AG04450 (cell line): ENCODE measurements at regions not wholly inside any gene's neighbourhood (a gene's known extent, or its start where the extent isn't known, plus 50 kb on each side); places are given as distances from the start of the nearest gene placed in this dataset.

Source experiments
- CTCF ChIA-PET: fragments of 300-600, 350-600 bp; formaldehyde crosslinking; extraction: SDS; loops from one replicate; lab custom pipeline; 2022; ENCODE audit warnings: antibody characterized with exemption, inconsistent platforms; lab: Charles Lee
- POLR2A ChIA-PET: fragments of 350-600 bp; formaldehyde crosslinking; extraction: SDS; loops from one replicate; lab custom pipeline; 2021; ENCODE audit warnings: antibody characterized with exemption, inconsistent platforms; lab: Yijun Ruan, JAX
- DNase-seq: peaks from one replicate; pipeline ENCODE4 v3.0.0-alpha.2; 2011; ENCODE audit warnings: low read depth, low spot score
- H3K27ac ChIP-seq: one replicate; pipeline ENCODE4 v1.5.1; 2012; ENCODE audit warnings: low read depth, low read length, control low read depth
- H3K27me3 ChIP-seq: one replicate; pipeline ENCODE4 v1.6.0; 2012; ENCODE audit warnings: low read length; ENCODE audit not compliant: control insufficient read depth, insufficient read depth
- H3K4me3 ChIP-seq: 2 replicates; pipeline ENCODE4 v1.5.1; 2011; ENCODE audit warnings: mild to moderate bottlenecking, low read depth, low read length, control low read depth
- H3K9me3 ChIP-seq: 2 replicates; pipeline ENCODE4 v1.5.1; 2012; ENCODE audit warnings: low read length; ENCODE audit not compliant: control insufficient read depth, insufficient read depth
- CTCF ChIP-seq: IDR thresholded peaks from 2 replicates; pipeline ENCODE4 v1.5.1; 2011; ENCODE audit warnings: low read depth, low read length, control low read depth, inconsistent platforms

- no peak overlapping the region for H3K27ac ChIP-seq
- H3K27me3 ChIP-seq = no peaks in the 10 kb centered on the region
- no peak for DNase-seq
- no peak overlapping the region for H3K4me3 ChIP-seq
- ChIA-PET POLR2A (interaction anchor here (0.6 kb wide), 1 partner anchor 229 kb away, joined by 8 read pairs; no protein-coding TSS in a partner anchor), CTCF (no interaction called here)
- H3K9me3 ChIP-seq = no peaks in the 10 kb centered on the region
- TF ChIP-seq CTCF = no peak
Measured at GRCh38 chr1:221925947-221926346, 184.1 kb upstream of the DUSP10 start.

- TF ChIP-seq CTCF = no peak
- Histone ChIP-seq H3K4me3 (no peak overlapping the region), H3K27me3 (no peaks in the 10 kb centered on the region), H3K9me3 (no peaks in the 10 kb centered on the region), H3K27ac (no peak overlapping the region)
- DNase-seq = no peak
- CTCF ChIA-PET = no interaction called here
- POLR2A ChIA-PET = no interaction called here
Measured at GRCh38 chr1:221923929-221924598, 182.2 kb upstream of the DUSP10 start.

- DNase-seq = no peak
- CTCF ChIA-PET = interaction anchor here (0.9 kb wide), 1 partner anchor 533 kb away, joined by 3 read pairs; no protein-coding TSS in a partner anchor
Measured at GRCh38 chr1:221921936-221922335, 180.0 kb upstream of the DUSP10 start.

GRCh38 chr1:221919743-221920142 lies 177.9 kb upstream of the DUSP10 start:
- no peak overlapping the region for H3K4me3 ChIP-seq
- H3K9me3 ChIP-seq = no peaks in the 10 kb centered on the region
- ChIA-PET POLR2A (no interaction called here), CTCF (interaction anchor here (1.0 to 1.2 kb wide), 2 partner anchors 12 to 536 kb away, joined by 3 read pairs; no protein-coding TSS in a partner anchor)
- DNase-seq = no peak
- H3K27ac ChIP-seq = no peak overlapping the region
- H3K27me3 ChIP-seq = no peaks in the 10 kb centered on the region
- no peak for TF ChIP-seq CTCF

More at GRCh38 chr1:221921936-221922335, 180.0 kb upstream of the DUSP10 start:
- Histone ChIP-seq H3K9me3 (no peaks in the 10 kb centered on the region), H3K4me3 (no peak overlapping the region), H3K27me3 (no peaks in the 10 kb centered on the region), H3K27ac (no peak overlapping the region)
- no peak for TF ChIP-seq CTCF
- POLR2A ChIA-PET = no interaction called here

GRCh38 chr1:221919341-221919740 lies 177.5 kb upstream of the DUSP10 start:
- H3K27me3 ChIP-seq = no peaks in the 10 kb centered on the region
- no peak overlapping the region for H3K27ac ChIP-seq
- no peak overlapping the region for H3K4me3 ChIP-seq
- POLR2A ChIA-PET = no interaction called here
- no peak for DNase-seq
- H3K9me3 ChIP-seq = no peaks in the 10 kb centered on the region
- CTCF ChIA-PET = interaction anchor here (1.0 to 1.2 kb wide), 2 partner anchors 12 to 536 kb away, joined by 3 read pairs; no protein-coding TSS in a partner anchor
- TF ChIP-seq CTCF = no peak
